Stimulated activated CD8-positive, alpha-beta memory T cell treated with anti-CD3 and anti-CD28 coated beads, Interleukin-4, amount 100 ng/mL, for 1 hour (primary cell): ENCODE measurements at regions not wholly inside any gene's neighbourhood (a gene's known extent, or its start where the extent isn't known, plus 50 kb on each side); places are given as distances from the start of the nearest gene placed in this dataset.
"Not testable (repeated sequence)": the region's sequence is repeated elsewhere in the genome, so short reads cannot be mapped to it uniquely, and the experiment has no call there.

ENCODE experiments used
- DNase-seq, 2 donors: peaks; one replicate each; pipeline ENCODE4 v3.0.0-alpha.2; 2020; ENCODE audit warnings: low read depth in 2 of 2, low spot score in 1 of 2

DNA sequence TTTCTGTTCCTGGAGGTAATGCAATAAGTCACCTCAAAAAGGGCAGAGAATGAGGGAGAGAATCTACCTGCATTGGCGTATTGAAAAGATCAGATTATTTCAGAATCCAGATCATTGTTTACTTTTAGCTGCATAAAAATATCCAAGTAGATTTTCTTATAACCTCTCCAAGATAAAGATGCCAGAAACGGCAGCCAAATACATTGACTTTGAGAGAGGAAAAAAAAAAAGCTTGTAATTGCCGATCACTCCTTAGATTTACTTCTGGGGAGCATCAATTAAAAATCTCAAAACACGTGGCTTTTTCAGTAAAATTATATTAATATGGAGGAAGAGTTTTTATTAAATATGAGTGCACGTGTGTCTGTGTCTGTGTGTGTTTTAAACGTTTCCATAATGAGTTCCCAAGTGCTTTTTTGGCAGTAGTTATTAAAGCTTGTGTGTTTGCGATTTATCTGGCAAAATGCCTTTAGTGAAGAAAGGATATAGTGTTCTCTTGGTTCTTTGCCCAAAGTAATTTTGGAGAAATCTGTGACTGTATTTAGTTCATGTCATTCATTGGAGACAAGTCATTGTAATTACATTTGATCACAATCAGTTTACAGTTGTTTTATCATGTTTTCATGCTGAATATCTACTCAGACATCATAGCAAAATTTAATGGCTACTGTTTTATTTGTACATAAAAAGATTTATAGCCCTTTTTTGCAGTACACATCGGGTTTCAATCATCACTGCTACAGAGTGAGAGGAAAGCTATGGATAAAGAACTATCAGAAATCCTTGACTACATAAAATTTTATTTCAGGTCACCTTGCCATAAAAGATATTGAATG is 176.1 kb downstream of the TM9SF2 start:
- DNase-seq, result no peak

- no peak for DNase-seq
Observed at GRCh38 chr13:99671746-99672145, 170.5 kb downstream of the TM9SF2 start.

DNA sequence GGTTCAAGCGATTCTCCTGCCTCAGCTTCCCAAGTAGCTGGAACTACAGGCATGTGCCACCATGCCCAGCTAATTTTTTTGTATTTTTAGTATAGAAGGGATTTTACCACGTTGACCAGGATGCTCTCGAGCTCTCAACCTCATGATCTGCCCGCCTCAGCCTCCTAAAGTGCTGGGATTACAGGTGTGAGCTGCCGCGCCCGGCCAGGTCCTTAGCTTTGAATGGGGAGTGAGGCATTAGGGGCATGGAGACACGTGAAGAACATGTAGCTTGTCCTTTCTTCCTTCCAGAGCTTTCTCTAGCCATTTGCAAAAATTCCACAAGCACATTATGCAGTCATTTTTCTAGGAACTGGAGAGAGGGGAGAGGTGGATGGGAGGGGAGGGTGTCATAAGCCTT is 167.8 kb downstream of the TM9SF2 start:
- not testable (repeated sequence) for DNase-seq

GRCh38 chr13:99666146-99666805 is 165.0 kb downstream of the TM9SF2 start:
- no peak for DNase-seq

- no peak for DNase-seq
Observed at GRCh38 chr13:99665711-99666110, 164.4 kb downstream of the TM9SF2 start.

DNA sequence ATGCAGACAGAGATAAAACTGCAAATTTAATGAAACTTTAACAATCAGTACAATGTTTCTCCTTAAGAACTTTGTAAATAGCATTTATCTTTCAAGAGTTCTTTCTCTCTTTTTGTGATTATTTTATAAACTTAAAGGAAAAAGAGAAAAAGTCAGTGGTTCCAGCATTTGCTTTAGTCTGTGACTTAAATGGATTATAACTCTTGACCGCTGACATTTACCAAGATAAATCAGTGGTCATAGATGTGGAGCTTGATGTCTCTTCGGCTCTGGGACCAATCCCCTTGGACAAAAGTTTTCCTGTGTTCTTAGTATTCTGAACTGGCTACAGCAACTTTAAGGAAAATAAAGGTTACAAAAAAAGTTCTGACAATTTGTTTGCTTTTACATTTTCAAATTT is 162.6 kb downstream of the TM9SF2 start:
- DNase-seq, result no peak

GRCh38 chr13:99663185-99663825 is 162.0 kb downstream of the TM9SF2 start:
- no peak for DNase-seq

DNA sequence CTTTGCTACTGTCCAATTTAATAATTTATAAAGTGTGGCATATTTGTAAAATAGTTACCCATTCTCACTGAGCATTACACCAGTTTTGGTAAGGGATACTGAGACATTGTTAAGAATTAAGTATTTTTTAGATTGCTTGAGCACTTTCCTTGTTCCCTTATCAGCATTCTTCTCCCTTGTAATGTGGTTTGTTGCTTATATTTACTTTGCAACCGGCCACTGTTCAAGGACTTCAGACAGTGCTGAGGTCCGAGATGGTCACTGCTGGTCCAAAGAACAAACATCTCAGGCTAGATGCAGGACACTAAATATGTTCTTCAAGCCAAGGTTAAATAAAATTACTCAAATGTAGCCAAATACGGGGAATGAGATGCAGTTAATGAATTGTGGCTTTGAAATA is 161.4 kb downstream of the TM9SF2 start:
- no peak for DNase-seq

DNA sequence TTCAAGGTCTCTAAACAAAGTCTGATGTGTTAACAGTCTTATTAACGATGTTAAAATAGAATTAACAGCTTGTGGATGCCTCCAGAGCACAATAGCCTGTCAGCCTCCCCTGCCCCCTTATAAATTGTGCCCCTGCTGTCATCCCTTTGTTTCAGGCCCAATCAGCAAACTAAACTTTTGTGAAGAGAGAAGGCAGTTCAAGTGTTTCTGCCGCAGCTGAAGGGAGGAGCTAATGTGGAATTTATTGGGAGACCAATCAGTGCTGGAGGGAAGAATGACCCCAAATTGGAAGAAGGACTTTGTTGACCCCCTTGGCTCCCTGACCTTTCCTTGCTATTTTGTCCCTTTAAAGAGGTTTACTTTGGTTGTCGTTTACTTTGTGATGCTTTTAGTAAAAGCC is 160.5 kb downstream of the TM9SF2 start:
- DNase-seq, result no peak

GRCh38 chr13:99659866-99660554 is 158.7 kb downstream of the TM9SF2 start:
- no peak for DNase-seq

DNA sequence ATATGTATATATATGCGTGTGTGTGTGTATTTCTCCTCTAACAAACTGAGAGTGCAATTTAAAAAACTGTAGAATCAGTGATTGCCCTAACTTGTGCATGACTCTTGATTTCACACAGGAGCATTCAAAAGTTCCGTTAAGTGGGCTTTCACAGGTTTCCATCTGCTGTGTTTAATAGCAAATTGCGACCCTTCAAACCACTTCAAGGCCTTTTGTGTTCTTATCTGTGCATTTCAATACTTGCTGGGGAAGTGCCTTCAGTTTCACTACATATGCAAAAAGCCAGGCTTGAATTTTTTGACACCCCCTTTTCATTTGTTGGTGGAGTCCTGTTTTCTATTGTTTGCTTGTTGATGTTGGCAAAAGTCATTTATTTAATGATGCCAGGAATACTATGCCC is 158.0 kb downstream of the TM9SF2 start:
- no peak for DNase-seq

DNA sequence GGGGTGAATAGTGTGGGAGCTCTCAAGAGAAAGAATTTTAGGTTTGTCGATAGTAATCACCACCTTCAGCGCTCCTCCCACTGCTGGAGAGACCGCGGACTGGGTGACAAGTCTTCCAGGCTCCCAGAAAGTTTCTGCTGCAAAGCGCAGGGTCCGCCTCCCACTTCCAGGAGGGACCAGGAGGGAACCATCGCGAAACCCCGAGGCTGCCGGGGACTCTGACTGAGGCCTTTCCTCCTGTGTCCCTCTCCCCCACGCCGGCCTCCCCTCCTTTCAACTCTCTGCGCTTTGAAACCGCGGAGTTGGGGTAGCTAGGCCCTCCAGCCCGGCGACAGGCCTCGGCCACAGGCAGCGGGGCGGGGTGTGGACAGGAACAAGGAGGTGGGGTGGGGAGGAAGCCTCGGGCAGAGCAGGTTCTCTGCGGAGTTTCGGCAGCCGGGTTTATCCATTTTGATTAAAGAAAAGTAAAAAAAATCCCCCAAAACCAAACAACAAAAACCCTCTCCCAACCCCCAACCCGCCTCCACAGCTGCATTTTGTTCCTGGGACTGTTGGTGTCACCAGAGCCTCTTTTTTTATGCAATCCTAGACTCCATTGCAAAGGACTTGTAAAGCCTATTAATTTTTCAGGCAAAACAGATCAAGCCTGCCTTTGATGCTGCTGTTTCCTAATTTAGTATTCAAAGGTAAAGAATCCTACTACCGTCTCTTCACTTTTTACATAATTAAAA is 157.2 kb downstream of the TM9SF2 start:
- DNase-seq, result peak; percentile 5 to 13

DNA sequence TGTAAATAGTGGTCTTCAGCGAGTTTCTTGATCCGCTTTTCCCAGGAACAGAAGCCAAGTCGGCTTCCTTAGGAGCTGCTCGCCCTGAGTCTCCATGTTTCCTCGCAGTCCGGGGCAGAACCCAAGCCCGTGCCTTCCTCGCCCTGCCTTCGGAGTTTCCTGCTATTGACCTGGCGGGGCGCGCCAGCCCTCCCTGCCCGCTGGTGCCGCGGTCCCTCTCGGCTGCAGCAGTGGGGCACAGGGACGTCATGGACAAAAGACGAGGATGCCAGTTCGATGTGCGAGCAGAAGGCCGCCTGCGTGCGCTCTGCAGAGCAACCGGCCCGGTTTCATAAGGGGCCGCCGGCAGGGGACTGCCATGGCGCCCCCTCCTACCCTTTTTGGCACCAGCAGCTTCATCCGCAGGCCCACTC is 156.6 kb downstream of the TM9SF2 start:
- DNase-seq, result no peak

- DNase-seq, result no peak
Observed at GRCh38 chr13:99656844-99657381, 155.6 kb downstream of the TM9SF2 start.

DNA sequence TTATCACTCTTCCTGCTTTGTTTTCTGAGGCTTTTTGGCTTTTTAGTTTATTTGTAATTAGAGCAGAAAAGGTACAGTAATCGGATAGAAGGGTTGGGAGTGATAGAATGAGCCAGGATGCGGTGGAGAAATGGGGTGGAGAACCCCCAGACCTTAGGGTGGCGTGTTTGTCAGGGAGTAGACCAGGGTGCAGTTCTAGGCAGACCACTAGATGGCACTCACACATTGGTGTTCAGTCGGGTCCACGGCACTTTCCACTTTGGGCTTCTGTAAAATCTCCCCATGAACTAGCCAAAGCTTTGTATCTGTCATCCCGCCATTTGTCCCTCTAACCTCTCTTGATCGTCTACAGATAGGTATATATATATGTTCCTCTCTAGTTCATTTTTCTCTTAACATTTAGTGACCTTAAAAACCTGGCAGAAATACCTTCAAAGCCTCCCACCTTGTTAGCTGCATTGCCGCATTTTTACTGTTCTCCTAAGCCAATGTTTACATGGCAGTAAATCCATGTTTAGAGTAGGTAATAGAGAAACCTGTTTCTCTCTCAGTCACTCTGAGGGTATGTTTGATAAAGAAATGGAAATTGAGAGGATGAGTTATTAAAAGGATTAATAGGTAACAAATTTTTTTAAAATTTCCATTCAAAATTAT is 154.9 kb downstream of the TM9SF2 start:
- peak; percentile 67 to 69 for DNase-seq

DNA sequence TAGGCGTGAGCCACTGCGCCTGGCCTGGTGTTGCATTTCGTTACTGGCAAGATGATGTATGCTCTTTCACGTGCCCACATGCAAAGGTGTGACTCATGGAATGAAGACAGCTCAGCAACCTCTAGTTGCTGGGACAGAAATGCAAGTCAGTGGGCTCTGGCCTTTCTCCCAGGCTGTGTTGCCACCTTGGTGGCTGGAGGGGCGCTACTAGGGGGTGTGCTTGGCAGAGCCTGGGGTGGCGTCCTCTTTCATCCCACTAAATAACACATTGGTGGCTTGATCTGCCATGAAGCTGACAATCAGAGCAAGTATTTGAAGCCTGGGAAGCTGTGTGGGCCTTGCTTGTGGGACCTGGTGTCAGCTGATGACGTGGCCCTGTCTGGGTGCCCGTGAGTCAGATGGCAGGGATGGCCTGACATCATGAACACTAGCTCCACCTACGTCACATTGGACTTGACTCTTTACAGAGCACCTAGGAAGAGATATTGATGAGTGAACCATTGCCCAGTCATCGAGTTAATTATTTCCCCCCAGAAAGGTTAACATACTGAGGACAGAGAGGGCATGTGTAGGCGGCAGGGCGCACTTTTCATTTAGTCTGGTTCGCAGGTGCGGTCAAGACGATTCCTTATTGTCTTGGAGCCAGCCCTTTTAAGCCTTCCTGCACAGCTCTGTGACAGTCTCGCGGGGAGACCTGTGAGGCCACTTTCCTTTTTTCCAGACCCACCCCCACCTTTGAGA is 154.2 kb downstream of the TM9SF2 start:
- DNase-seq, result no peak

DNA sequence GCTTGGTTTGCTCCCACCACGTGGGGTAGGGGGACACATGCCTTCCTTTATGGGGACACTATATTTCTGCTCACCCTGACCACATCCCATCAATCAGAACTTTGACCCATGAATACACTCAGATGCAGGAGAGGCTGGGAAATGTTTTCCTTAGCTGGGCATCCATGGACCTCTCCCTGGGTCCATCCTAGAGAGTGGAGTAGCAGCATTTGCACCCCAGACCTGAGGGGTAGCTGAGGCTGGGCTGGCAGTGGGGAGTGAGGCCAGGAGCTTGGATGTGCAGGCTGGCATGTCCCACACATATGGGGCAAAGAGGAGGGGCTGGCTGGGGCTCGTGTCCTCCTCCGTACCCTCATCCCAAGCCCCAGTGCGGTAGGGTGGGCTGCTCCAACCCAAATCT is 152.8 kb downstream of the TM9SF2 start:
- DNase-seq, result no peak

DNA sequence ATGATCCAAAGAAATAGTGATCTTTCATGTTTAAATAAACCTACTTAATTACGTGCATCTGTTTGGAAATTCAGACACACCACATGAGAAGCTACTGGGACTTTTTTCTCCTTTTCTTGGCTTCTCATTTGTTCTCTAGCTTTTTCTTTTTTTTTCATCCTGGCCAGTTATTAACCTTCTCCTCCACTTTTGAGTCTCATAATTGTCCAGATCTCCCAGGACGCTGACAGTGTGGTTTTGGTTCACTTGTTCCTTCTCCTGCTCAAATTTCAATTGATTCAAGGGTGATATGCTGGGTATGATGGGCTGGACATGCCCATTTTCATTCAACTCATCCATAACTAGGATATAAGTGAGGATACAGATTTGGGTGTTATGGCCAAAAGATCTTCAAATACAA is 152.3 kb downstream of the TM9SF2 start:
- no peak for DNase-seq

GRCh38 chr13:99652901-99653300 is 151.6 kb downstream of the TM9SF2 start:
- DNase-seq, result no peak
